SK-N-SH treated with all-trans-retinoic acid at 6 μM for 48 hours (cell line): ENCODE measurements at regions not wholly inside any gene's neighbourhood (a gene's known extent, or its start where the extent isn't known, plus 50 kb on each side); places are given as distances from the start of the nearest gene placed in this dataset.
"Not testable (repeated sequence)": the region's sequence is repeated elsewhere in the genome, so short reads cannot be mapped to it uniquely, and the experiment has no call there.

Experiments used
- ATAC-seq: fragments of 200-7000 bp; cut with Tn5 transposase; 3 replicates; pipeline ENCODE4 v1.9.1; 2020; ENCODE audit warnings: mild to moderate bottlenecking, moderate library complexity
- ARNTL ChIP-seq: fragments of 450-650 bp; formaldehyde crosslinking; IDR thresholded peaks from 2 replicates; pipeline ENCODE4 v1.5.0; 2020; ENCODE audit warnings: low read depth, mild to moderate bottlenecking, moderate library complexity, borderline replicate concordance
- BACH2 ChIP-seq: fragments of 250-450 bp; sonication (Bioruptor Pico); IDR thresholded peaks from 2 replicates; pipeline ENCODE4 v1.9.0; 2021; ENCODE audit warnings: mild to moderate bottlenecking, borderline replicate concordance
- CSDC2 ChIP-seq: fragments of 250-450 bp; sonication (Bioruptor Pico); IDR thresholded peaks from 2 replicates; pipeline ENCODE4 v1.5.0; 2020; ENCODE audit warnings: mild to moderate bottlenecking, moderate library complexity
- ESRRG ChIP-seq: fragments of 250-450 bp; sonication (Bioruptor Pico); IDR thresholded peaks from 2 replicates; pipeline ENCODE4 v1.6.1; 2021; ENCODE audit warnings: mild to moderate bottlenecking
- GLIS3 ChIP-seq: fragments of 250-450 bp; sonication (Bioruptor Pico); IDR thresholded peaks from 2 replicates; pipeline ENCODE4 v1.5.0; 2020; ENCODE audit warnings: mild to moderate bottlenecking, moderate library complexity
- ISL1 ChIP-seq: fragments of 250-450 bp; sonication (Bioruptor Pico); IDR thresholded peaks from 2 replicates; pipeline ENCODE4 v2.1.2; 2022; ENCODE audit warnings: mild to moderate bottlenecking, moderate library complexity
- OSR1 ChIP-seq: fragments of 250-450 bp; sonication (Bioruptor Pico); IDR thresholded peaks from 2 replicates; pipeline ENCODE4 v1.8.0; 2022; ENCODE audit warnings: moderate library complexity, mild to moderate bottlenecking, inconsistent platforms
- SNAI2 ChIP-seq: fragments of 250-450 bp; sonication (Bioruptor Pico); IDR thresholded peaks from 2 replicates; pipeline ENCODE4 v1.5.0; 2020; ENCODE audit warnings: mild to moderate bottlenecking, moderate library complexity
- TCF4 ChIP-seq: fragments of 250-450 bp; sonication (Bioruptor Pico); IDR thresholded peaks from 2 replicates; pipeline ENCODE4 v1.8.0; 2021; ENCODE audit warnings: mild to moderate bottlenecking, moderate library complexity, borderline replicate concordance
- TOX ChIP-seq: fragments of 250-450 bp; sonication (Bioruptor Pico); IDR thresholded peaks from 2 replicates; pipeline ENCODE4 v1.8.0; 2021; ENCODE audit warnings: mild to moderate bottlenecking, moderate library complexity, borderline replicate concordance
- ZC3H10 ChIP-seq: fragments of 250-450 bp; sonication (Bioruptor Pico); IDR thresholded peaks from 2 replicates; pipeline ENCODE4 v1.5.1; 2021; ENCODE audit warnings: mild to moderate bottlenecking, moderate library complexity
- ZFP3 ChIP-seq: fragments of 250-450 bp; sonication (Bioruptor Pico); IDR thresholded peaks from 2 replicates; pipeline ENCODE4 v1.5.0; 2020; ENCODE audit warnings: mild to moderate bottlenecking, moderate library complexity
- ZFP30 ChIP-seq: fragments of 450-650 bp; formaldehyde crosslinking; IDR thresholded peaks from 2 replicates; pipeline ENCODE4 v1.5.0; 2022; ENCODE audit warnings: mild to moderate bottlenecking, moderate library complexity
- ZNF565 ChIP-seq: fragments of 450-650 bp; formaldehyde crosslinking; conservative IDR thresholded peaks from 2 replicates; pipeline ENCODE4 v1.5.0; 2020; ENCODE audit warnings: low read depth, mild to moderate bottlenecking, moderate library complexity
- ZNF70 ChIP-seq: fragments of 450-650 bp; formaldehyde crosslinking; IDR thresholded peaks from 2 replicates; pipeline ENCODE4 v1.5.0; 2020; ENCODE audit warnings: mild to moderate bottlenecking, moderate library complexity
- ZNF8 ChIP-seq: fragments of 450-650 bp; formaldehyde crosslinking; IDR thresholded peaks from 2 replicates; pipeline ENCODE4 v1.5.0; 2020; ENCODE audit warnings: mild to moderate bottlenecking, moderate library complexity
- TF ChIP-seq, protein P1 (sequence below): fragments of 250-450 bp; sonication (Bioruptor Pico); IDR thresholded peaks from 2 replicates; pipeline ENCODE4 v1.8.0; 2021; ENCODE audit warnings: low read depth, mild to moderate bottlenecking, moderate library complexity, borderline replicate concordance
- TF ChIP-seq, protein P2 (sequence below): fragments of 250-450 bp; sonication (Bioruptor Pico); IDR thresholded peaks from 2 replicates; pipeline ENCODE4 v1.8.0; 2020; ENCODE audit warnings: mild to moderate bottlenecking, moderate library complexity, borderline replicate concordance
- TF ChIP-seq, protein P3 (sequence below): fragments of 250-450 bp; sonication (Bioruptor Pico); IDR thresholded peaks from 2 replicates; pipeline ENCODE4 v1.5.1; 2021; ENCODE audit warnings: mild to moderate bottlenecking, moderate library complexity
- TF ChIP-seq, protein P4 (sequence below): fragments of 250-450 bp; sonication (Bioruptor Pico); IDR thresholded peaks from 2 replicates; pipeline ENCODE4 v1.5.1; 2020; ENCODE audit warnings: low read depth, mild to moderate bottlenecking, moderate library complexity

DNA sequence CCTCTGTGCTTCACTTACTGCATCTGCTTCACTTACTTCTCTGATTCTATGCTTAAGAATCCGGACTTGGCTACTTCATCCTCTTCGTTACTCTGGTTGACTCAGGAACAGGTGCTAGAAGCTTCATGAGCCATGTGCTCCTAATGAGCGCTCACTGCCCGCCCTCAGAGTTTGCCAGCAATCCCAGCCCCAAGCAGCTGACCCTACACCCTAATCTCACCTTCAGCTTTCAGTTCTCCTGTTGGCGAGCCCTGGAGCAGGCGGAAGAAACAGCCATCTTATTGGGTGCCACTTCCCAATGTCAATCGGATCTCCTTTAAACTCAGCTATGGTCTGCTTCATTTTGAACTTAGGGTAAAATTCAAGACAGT is 61.3 kb downstream of the FOXA2 start:
- TF ChIP-seq GLIS3 (CRISPR knock-in tag) (no peak), BACH2 (CRISPR knock-in tag) (no peak), ZFP30 (CRISPR knock-in tag) (no peak), TOX (no peak), ZNF565 (CRISPR knock-in tag) (no peak), ZC3H10 (CRISPR knock-in tag) (no peak), ZFP3 (CRISPR knock-in tag) (no peak), ZNF8 (CRISPR knock-in tag) (no peak), ZNF70 (CRISPR knock-in tag) (no peak), ESRRG (no peak), SNAI2 (CRISPR knock-in tag) (no peak), ISL1 (CRISPR knock-in tag) (no peak), ARNTL (no peak), CSDC2 (CRISPR knock-in tag) (no peak), OSR1 (CRISPR knock-in tag) (no peak)
- TF ChIP-seq, protein P1, sequence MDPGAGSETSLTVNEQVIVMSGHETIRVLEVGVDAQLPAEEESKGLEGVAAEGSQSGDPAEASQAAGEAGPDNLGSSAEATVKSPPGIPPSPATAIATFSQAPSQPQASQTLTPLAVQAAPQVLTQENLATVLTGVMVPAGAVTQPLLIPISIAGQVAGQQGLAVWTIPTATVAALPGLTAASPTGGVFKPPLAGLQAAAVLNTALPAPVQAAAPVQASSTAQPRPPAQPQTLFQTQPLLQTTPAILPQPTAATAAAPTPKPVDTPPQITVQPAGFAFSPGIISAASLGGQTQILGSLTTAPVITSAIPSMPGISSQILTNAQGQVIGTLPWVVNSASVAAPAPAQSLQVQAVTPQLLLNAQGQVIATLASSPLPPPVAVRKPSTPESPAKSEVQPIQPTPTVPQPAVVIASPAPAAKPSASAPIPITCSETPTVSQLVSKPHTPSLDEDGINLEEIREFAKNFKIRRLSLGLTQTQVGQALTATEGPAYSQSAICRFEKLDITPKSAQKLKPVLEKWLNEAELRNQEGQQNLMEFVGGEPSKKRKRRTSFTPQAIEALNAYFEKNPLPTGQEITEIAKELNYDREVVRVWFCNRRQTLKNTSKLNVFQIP (CRISPR knock-in tag): no peak
- TF ChIP-seq, protein P2, sequence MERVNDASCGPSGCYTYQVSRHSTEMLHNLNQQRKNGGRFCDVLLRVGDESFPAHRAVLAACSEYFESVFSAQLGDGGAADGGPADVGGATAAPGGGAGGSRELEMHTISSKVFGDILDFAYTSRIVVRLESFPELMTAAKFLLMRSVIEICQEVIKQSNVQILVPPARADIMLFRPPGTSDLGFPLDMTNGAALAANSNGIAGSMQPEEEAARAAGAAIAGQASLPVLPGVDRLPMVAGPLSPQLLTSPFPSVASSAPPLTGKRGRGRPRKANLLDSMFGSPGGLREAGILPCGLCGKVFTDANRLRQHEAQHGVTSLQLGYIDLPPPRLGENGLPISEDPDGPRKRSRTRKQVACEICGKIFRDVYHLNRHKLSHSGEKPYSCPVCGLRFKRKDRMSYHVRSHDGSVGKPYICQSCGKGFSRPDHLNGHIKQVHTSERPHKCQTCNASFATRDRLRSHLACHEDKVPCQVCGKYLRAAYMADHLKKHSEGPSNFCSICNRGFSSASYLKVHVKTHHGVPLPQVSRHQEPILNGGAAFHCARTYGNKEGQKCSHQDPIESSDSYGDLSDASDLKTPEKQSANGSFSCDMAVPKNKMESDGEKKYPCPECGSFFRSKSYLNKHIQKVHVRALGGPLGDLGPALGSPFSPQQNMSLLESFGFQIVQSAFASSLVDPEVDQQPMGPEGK (CRISPR knock-in tag): no peak
- TF ChIP-seq, protein P3, sequence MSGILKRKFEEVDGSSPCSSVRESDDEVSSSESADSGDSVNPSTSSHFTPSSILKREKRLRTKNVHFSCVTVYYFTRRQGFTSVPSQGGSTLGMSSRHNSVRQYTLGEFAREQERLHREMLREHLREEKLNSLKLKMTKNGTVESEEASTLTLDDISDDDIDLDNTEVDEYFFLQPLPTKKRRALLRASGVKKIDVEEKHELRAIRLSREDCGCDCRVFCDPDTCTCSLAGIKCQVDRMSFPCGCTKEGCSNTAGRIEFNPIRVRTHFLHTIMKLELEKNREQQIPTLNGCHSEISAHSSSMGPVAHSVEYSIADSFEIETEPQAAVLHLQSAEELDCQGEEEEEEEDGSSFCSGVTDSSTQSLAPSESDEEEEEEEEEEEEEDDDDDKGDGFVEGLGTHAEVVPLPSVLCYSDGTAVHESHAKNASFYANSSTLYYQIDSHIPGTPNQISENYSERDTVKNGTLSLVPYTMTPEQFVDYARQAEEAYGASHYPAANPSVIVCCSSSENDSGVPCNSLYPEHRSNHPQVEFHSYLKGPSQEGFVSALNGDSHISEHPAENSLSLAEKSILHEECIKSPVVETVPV (CRISPR knock-in tag): no peak
- ATAC-seq: no peak

DNA sequence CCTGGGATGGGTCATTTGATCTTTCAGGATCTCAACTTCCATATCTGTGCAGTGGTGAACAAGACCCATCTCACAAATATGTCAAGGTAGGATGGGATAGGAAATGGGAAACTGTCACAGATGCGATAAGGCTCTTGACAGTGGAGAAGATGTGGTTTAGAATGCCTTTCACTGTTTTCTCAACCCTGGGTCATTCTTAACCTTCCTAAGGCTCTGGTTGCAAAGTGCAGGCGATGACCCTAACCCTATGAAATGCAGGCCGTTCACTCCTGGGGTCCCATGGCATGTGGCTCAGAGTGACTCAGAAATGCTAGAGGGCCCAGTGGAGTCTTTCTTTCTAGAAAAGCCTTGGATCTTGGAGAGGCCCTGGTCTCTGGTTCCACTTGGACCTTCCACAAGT is 61.7 kb downstream of the FOXA2 start:
- TF ChIP-seq ZNF8 (CRISPR knock-in tag): no peak
- no peak for ATAC-seq

DNA sequence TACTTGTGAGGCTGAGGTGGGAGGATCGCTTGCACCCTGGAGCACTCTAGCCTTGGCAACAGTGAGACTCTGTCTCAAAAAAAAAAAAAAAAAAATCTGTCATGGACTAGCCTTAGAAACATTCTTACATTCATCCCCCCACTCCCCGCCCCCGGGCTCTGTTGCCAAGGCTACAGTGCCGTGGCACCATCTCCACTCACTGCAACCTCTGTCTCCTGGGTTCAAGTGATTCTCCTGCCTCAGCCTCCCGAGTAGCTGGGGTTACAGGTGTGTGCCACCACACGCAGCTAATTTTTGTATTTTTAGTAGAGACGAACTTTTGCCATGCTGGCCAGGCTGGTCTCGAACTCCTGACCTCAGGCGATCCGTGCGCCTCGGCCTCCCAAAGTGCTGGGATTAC is 62.4 kb downstream of the FOXA2 start:
- not testable (repeated sequence) for ATAC-seq

DNA sequence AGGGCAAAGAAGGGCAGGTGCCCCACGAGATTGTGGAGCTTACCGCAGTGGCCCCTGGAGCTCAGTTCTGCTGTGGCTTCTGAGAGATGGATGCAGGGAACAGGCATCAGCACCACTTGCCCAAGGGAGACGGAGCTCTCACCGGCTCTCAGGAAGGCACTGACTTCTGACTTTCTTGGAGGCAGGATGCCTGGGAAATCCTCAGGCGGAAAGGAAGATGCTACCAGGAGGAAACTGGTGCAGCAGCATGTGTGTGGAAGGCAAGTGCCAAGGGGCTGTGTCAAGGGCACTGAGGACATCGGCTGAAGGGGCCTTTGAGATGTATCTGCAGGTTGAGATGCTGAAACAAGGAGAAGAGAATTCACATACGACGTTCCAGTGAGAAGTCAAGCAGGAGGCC is 64.0 kb downstream of the FOXA2 start:
- ATAC-seq: no peak
- TF ChIP-seq ZNF8 (CRISPR knock-in tag) (no peak), ZC3H10 (CRISPR knock-in tag) (no peak), ISL1 (CRISPR knock-in tag) (no peak), ZFP3 (CRISPR knock-in tag) (no peak), CSDC2 (CRISPR knock-in tag) (no peak), SNAI2 (CRISPR knock-in tag) (no peak)
- TF ChIP-seq, protein P1 (CRISPR knock-in tag): no peak
- TF ChIP-seq, protein P4, sequence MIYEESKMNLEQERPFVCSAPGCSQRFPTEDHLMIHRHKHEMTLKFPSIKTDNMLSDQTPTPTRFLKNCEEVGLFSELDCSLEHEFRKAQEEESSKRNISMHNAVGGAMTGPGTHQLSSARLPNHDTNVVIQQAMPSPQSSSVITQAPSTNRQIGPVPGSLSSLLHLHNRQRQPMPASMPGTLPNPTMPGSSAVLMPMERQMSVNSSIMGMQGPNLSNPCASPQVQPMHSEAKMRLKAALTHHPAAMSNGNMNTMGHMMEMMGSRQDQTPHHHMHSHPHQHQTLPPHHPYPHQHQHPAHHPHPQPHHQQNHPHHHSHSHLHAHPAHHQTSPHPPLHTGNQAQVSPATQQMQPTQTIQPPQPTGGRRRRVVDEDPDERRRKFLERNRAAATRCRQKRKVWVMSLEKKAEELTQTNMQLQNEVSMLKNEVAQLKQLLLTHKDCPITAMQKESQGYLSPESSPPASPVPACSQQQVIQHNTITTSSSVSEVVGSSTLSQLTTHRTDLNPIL: no peak
- TF ChIP-seq, all 23 proteins: peak for 0

DNA sequence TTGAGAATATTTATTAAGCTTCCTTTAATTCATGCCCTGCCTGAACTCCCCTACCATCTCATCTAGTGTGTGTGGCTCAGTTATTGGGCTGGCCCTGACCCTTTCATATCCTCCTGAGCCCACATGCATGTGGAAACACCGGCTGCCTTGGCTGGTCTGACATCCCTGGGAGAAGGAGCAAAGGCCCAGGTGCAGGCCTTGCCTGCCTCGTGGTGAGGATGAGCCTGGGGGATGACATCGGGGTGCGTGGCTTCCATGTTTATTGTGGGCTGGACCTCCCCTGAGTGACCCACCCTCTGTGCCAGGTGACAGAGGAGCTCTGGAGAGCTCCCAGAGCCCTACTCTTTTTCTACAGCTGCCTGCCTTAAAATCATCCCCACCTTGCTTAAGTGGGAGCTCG is 69.1 kb downstream of the FOXA2 start:
- no peak for ATAC-seq

More for the DNA sequence above, 69.1 kb downstream of the FOXA2 start:
- TF ChIP-seq, protein P1 (CRISPR knock-in tag): no peak
- no peak for TF ChIP-seq TCF4 (CRISPR knock-in tag)
- no peak for TF ChIP-seq ESRRG
